Trophoblast cell (in vitro differentiated cells and primary cell): ENCODE measurements at regions not wholly inside any gene's neighbourhood (a gene's known extent, or its start where the extent isn't known, plus 50 kb on each side); places are given as distances from the start of the nearest gene placed in this dataset.

Experiments used
- DNase-seq, 2 donors: peaks; one replicate each; pipeline ENCODE4 v3.0.0-alpha.2; 2016
- H2AFZ ChIP-seq: 2 replicates; pipeline ENCODE4 v1.6.1; 2013; ENCODE audit warnings: low read length, moderate library complexity, mild to moderate bottlenecking; ENCODE audit not compliant: insufficient read depth, poor library complexity
- H2AK5ac ChIP-seq: 2 replicates; pipeline ENCODE4 v1.6.1; 2013; ENCODE audit warnings: mild to moderate bottlenecking, low read length
- H2BK120ac ChIP-seq: 2 replicates; pipeline ENCODE4 v1.6.1; 2013; ENCODE audit warnings: low read length, mild to moderate bottlenecking, moderate library complexity; ENCODE audit not compliant: insufficient read depth, poor library complexity
- H2BK12ac ChIP-seq: 2 replicates; pipeline ENCODE4 v1.6.1; 2013; ENCODE audit warnings: mild to moderate bottlenecking, low read length, moderate library complexity
- H2BK5ac ChIP-seq: 2 replicates; pipeline ENCODE4 v1.6.1; 2013; ENCODE audit warnings: low read length, low read depth, moderate library complexity, mild to moderate bottlenecking; ENCODE audit not compliant: poor library complexity
- H3K14ac ChIP-seq: 2 replicates; pipeline ENCODE4 v1.6.1; 2013; ENCODE audit warnings: mild to moderate bottlenecking, low read length
- H3K18ac ChIP-seq: 2 replicates; pipeline ENCODE4 v1.6.1; 2013; ENCODE audit warnings: mild to moderate bottlenecking, low read length
- H3K23ac ChIP-seq: 2 replicates; pipeline ENCODE4 v1.6.1; 2013; ENCODE audit warnings: low read length
- H3K27ac ChIP-seq: 2 replicates; pipeline ENCODE4 v1.5.1; 2013; ENCODE audit warnings: low read depth, mild to moderate bottlenecking, inconsistent platforms, low read length, moderate library complexity
- H3K27me3 ChIP-seq: 2 replicates; pipeline ENCODE4 v1.6.1; 2013; ENCODE audit warnings: inconsistent platforms, mild to moderate bottlenecking, low read length, moderate library complexity; ENCODE audit not compliant: insufficient read depth
- H3K36me3 ChIP-seq, 2 experiments: 1 replicate in 1 of 2; 2 replicates in 1 of 2; pipeline ENCODE4 v1.6.1; 2013; ENCODE audit warnings: low read length in 2 of 2, mild to moderate bottlenecking in 2 of 2, moderate library complexity in 1 of 2; ENCODE audit not compliant: insufficient read depth in 2 of 2, control insufficient read depth in 1 of 2
- H3K4ac ChIP-seq: 2 replicates; pipeline ENCODE4 v1.6.1; 2013; ENCODE audit warnings: low read depth, mild to moderate bottlenecking, low read length, moderate library complexity
- H3K4me1 ChIP-seq, 2 experiments: 1 replicate in 1 of 2; 2 replicates in 1 of 2; pipeline ENCODE4 v1.6.1; 2013; ENCODE audit warnings: low read length in 2 of 2, mild to moderate bottlenecking in 2 of 2, moderate library complexity in 1 of 2; ENCODE audit not compliant: insufficient read depth in 2 of 2, control insufficient read depth in 1 of 2
- H3K4me2 ChIP-seq: 2 replicates; pipeline ENCODE4 v1.6.1; 2013; ENCODE audit warnings: inconsistent platforms, mild to moderate bottlenecking, low read length, moderate library complexity
- H3K4me3 ChIP-seq: 2 replicates; pipeline ENCODE4 v1.5.1; 2013; ENCODE audit warnings: mild to moderate bottlenecking, low read depth, low read length, inconsistent platforms
- H3K79me1 ChIP-seq: one replicate; pipeline ENCODE4 v1.6.1; 2013; ENCODE audit warnings: low read length
- H3K79me2 ChIP-seq: 2 replicates; pipeline ENCODE4 v1.6.1; 2013; ENCODE audit warnings: low read length, mild to moderate bottlenecking; ENCODE audit not compliant: control insufficient read depth, insufficient read depth, poor library complexity
- H3K9ac ChIP-seq: 2 replicates; pipeline ENCODE4 v1.6.1; 2013; ENCODE audit warnings: mild to moderate bottlenecking, low read length
- H3K9me3 ChIP-seq: 2 replicates; pipeline ENCODE4 v1.6.1; 2013; ENCODE audit warnings: low read depth, mild to moderate bottlenecking, control low read depth, inconsistent platforms, low read length; ENCODE audit not compliant: insufficient read depth
- H4K12ac ChIP-seq: 2 replicates; pipeline ENCODE4 v1.6.1; 2013; ENCODE audit warnings: low read depth, mild to moderate bottlenecking, low read length, moderate library complexity
- H4K8ac ChIP-seq: 2 replicates; pipeline ENCODE4 v1.6.1; 2013; ENCODE audit warnings: low read depth, mild to moderate bottlenecking, low read length, moderate library complexity
- H4K91ac ChIP-seq: one replicate; pipeline ENCODE4 v1.6.1; 2013; ENCODE audit warnings: low read depth, mild to moderate bottlenecking, low read length, moderate library complexity
- WGBS: extraction: QIAGEN DNeasy Blood & Tissue Kit; methylation state at CpG from one replicate; pipeline ENCODE4 v1.1.7; 2013; ENCODE audit warnings: missing lambda C conversion rate; ENCODE audit not compliant: insufficient read length, insufficient coverage; ENCODE audit errors: extremely low coverage; 5-methylcytosine and 5-hydroxymethylcytosine counted together

GRCh38 chr14:87088588-87088987, 904.4 kb downstream of the GALC start:
- Histone ChIP-seq H3K4me2 (no peak overlapping the region), H4K91ac (no peak overlapping the region), H3K27ac (no peak overlapping the region), H3K27me3 (no peaks in the 10 kb centered on the region), H3K4ac (no peak overlapping the region), H3K36me3 (no peaks in the 10 kb centered on the region), H3K18ac (no peak overlapping the region), H2BK12ac (no peak overlapping the region), H3K9ac (no peak overlapping the region), H2BK120ac (no peak overlapping the region), H3K9me3 (no peaks in the 10 kb centered on the region), H3K23ac (no peak overlapping the region), H4K12ac (no peak overlapping the region), H3K14ac (no peak overlapping the region), H3K4me1 (no peaks in the 10 kb centered on the region), H3K79me1 (no peaks in the 10 kb centered on the region), H2BK5ac (no peak overlapping the region), H2AK5ac (no peak overlapping the region), H2AFZ (no peak overlapping the region), H4K8ac (no peak overlapping the region), H3K79me2 (no peaks in the 10 kb centered on the region), H3K4me3 (no peak overlapping the region)
- no peak for DNase-seq
- no CpG with 5 or more reads among the region's 3 CpGs for WGBS

- no peaks in the 10 kb centered on the region for H3K79me1 ChIP-seq
- no peak overlapping the region for H2BK5ac ChIP-seq
- H4K91ac ChIP-seq: no peak overlapping the region
- no peaks in the 10 kb centered on the region for H3K27me3 ChIP-seq
- no peak overlapping the region for H4K8ac ChIP-seq
- no peaks in the 10 kb centered on the region for H3K36me3 ChIP-seq
- H3K14ac ChIP-seq: no peak overlapping the region
- no peak overlapping the region for H2BK120ac ChIP-seq
- no peaks in the 10 kb centered on the region for H3K79me2 ChIP-seq
- H3K9ac ChIP-seq: no peak overlapping the region
- H3K4me1 ChIP-seq: no peaks in the 10 kb centered on the region
- H2AFZ ChIP-seq: no peak overlapping the region
- H3K23ac ChIP-seq: no peak overlapping the region
- H4K12ac ChIP-seq: no peak overlapping the region
- H3K4me2 ChIP-seq: no peak overlapping the region
- H3K4ac ChIP-seq: no peak overlapping the region
- no peak overlapping the region for H2AK5ac ChIP-seq
- no CpG with 5 or more reads among the region's 1 CpG for WGBS
- no peak overlapping the region for H3K4me3 ChIP-seq
- no peaks in the 10 kb centered on the region for H3K9me3 ChIP-seq
- no peak overlapping the region for H3K18ac ChIP-seq
- DNase-seq: no peak
- H3K27ac ChIP-seq: no peak overlapping the region
- H2BK12ac ChIP-seq: no peak overlapping the region
These were observed 905.1 kb downstream of the GALC start for GRCh38 chr14:87087881-87088280.

- Histone ChIP-seq H2BK12ac (no peak overlapping the region), H3K36me3 (no peaks in the 10 kb centered on the region), H3K14ac (no peak overlapping the region), H2AFZ (no peak overlapping the region), H2BK120ac (no peak overlapping the region), H3K79me2 (no peaks in the 10 kb centered on the region), H3K9ac (no peak overlapping the region), H2BK5ac (no peak overlapping the region), H3K27me3 (no peaks in the 10 kb centered on the region), H2AK5ac (no peak overlapping the region), H3K4me2 (no peak overlapping the region), H3K4me3 (no peak overlapping the region), H3K9me3 (no peaks in the 10 kb centered on the region), H4K12ac (no peak overlapping the region), H3K18ac (no peak overlapping the region), H3K23ac (no peak overlapping the region), H4K91ac (no peak overlapping the region), H3K27ac (no peak overlapping the region), H3K4ac (no peak overlapping the region), H4K8ac (no peak overlapping the region), H3K79me1 (no peaks in the 10 kb centered on the region), H3K4me1 (no peaks in the 10 kb centered on the region)
- DNase-seq: no peak
- WGBS: no CpG with 5 or more reads among the region's 1 CpG
These were observed 908.1 kb downstream of the GALC start for GRCh38 chr14:87084908-87085307.

GRCh38 chr14:87082917-87083316, 910.1 kb downstream of the GALC start:
- no peak for DNase-seq
- Histone ChIP-seq H3K4me3 (no peak overlapping the region), H3K79me2 (no peaks in the 10 kb centered on the region), H3K23ac (no peak overlapping the region), H4K8ac (no peak overlapping the region), H3K36me3 (no peaks in the 10 kb centered on the region), H3K18ac (no peak overlapping the region), H3K9ac (no peak overlapping the region), H3K27me3 (no peaks in the 10 kb centered on the region), H3K4me1 (no peaks in the 10 kb centered on the region), H2AK5ac (no peak overlapping the region), H4K91ac (no peak overlapping the region), H3K9me3 (no peaks in the 10 kb centered on the region), H3K27ac (no peak overlapping the region), H2BK12ac (no peak overlapping the region), H3K79me1 (no peaks in the 10 kb centered on the region), H4K12ac (no peak overlapping the region), H3K4me2 (no peak overlapping the region), H3K4ac (no peak overlapping the region), H2AFZ (no peak overlapping the region), H2BK5ac (no peak overlapping the region), H3K14ac (no peak overlapping the region), H2BK120ac (no peak overlapping the region)

DNA sequence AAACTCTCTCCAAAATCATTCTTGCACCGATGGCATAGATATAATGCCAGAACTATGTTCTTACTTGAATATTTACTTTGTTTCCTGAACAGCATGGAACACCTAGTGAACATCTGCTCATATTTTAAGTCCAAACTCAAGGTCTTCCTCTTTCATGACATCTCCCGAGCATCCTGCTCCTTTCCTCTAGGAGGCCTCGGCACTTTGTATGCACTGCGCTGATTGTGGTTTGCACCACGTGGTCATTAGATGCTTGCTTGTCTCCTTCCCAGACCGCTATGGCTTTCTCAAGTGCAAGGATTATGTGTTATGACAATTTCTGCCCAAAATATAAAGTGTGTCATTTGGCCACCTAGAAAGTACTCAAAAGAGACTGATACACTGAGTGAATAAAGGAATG, 912.0 kb downstream of the GALC start:
- Histone ChIP-seq H3K36me3 (no peaks in the 10 kb centered on the region), H3K4me3 (no peak overlapping the region), H3K23ac (no peak overlapping the region), H3K4me1 (no peaks in the 10 kb centered on the region), H4K91ac (no peak overlapping the region), H3K27me3 (no peaks in the 10 kb centered on the region), H3K4me2 (no peak overlapping the region), H4K8ac (no peak overlapping the region), H3K18ac (no peak overlapping the region), H3K9me3 (no peaks in the 10 kb centered on the region), H3K79me2 (no peaks in the 10 kb centered on the region), H3K79me1 (no peaks in the 10 kb centered on the region), H2BK12ac (no peak overlapping the region), H2BK120ac (no peak overlapping the region), H2AK5ac (no peak overlapping the region), H3K4ac (no peak overlapping the region), H4K12ac (no peak overlapping the region), H3K14ac (no peak overlapping the region), H2BK5ac (no peak overlapping the region), H3K9ac (no peak overlapping the region), H3K27ac (no peak overlapping the region), H2AFZ (no peak overlapping the region)
- DNase-seq: no peak
- WGBS: no CpG with 5 or more reads among the region's 6 CpGs
